ENCODE measurements at regions not wholly inside any gene's neighbourhood (a gene's known extent, or its start where the extent isn't known, plus 50 kb on each side); places are given as distances from the start of the nearest gene placed in this dataset.
"Not testable (repeated sequence)": the region's sequence is repeated elsewhere in the genome, so short reads cannot be mapped to it uniquely, and the experiment has no call there.

GRCh38 chr15:21174761-21175160 is 265.5 kb downstream of the POTEB3 start:
- H3K4me3 ChIP-seq (ENCODE audit: low read length in 2 of 2); H3K4me1 ChIP-seq (ENCODE audit: control insufficient read depth in 1 of 2, insufficient read depth in 2 of 2, low read length in 2 of 2); H3K27me3 ChIP-seq (ENCODE audit: control insufficient read depth in 1 of 2, insufficient read depth in 2 of 2, low read length in 1 of 2); ATAC-seq (ENCODE audit: low FRiP score); H3K36me3 ChIP-seq (ENCODE audit: control insufficient read depth in 1 of 2, insufficient read depth in 2 of 2, low read length in 1 of 2); intact Hi-C loops (cut with DNase I); H3K27ac ChIP-seq (ENCODE audit: low read depth in 1 of 2, low read length in 2 of 2); H3K9me3 ChIP-seq (ENCODE audit: control insufficient read depth, low read length): not testable (repeated sequence)
- 54 to 58% methylated on average over 21 to 35 of the region's 36 CpGs for WGBS, 2 donors
- DNase-seq, result peak; percentile 3 to 42

GRCh38 chr15:21151203-21151966 is 285.3 kb upstream of the POTEB2 start:
- H3K4me1 ChIP-seq (ENCODE audit: control insufficient read depth in 1 of 2, insufficient read depth in 2 of 2, low read length in 2 of 2); intact Hi-C loops (cut with DNase I); H3K4me3 ChIP-seq (ENCODE audit: low read length in 2 of 2); H3K9me3 ChIP-seq (ENCODE audit: control insufficient read depth, low read length); H3K36me3 ChIP-seq (ENCODE audit: control insufficient read depth in 1 of 2, insufficient read depth in 2 of 2, low read length in 1 of 2); H3K27ac ChIP-seq (ENCODE audit: low read depth in 1 of 2, low read length in 2 of 2); ATAC-seq (ENCODE audit: low FRiP score); H3K27me3 ChIP-seq (ENCODE audit: control insufficient read depth in 1 of 2, insufficient read depth in 2 of 2, low read length in 1 of 2): not testable (repeated sequence)
- peak; percentile 7 to 19 for DNase-seq
- WGBS, 2 donors, result 92 to 95% methylated on average over 8 to 10 of the region's 24 CpGs

GRCh38 chr15:21148136-21148535 is 282.0 kb upstream of the POTEB2 start:
- ATAC-seq (ENCODE audit: low FRiP score); H3K27me3 ChIP-seq (ENCODE audit: control insufficient read depth in 1 of 2, insufficient read depth in 2 of 2, low read length in 1 of 2); H3K36me3 ChIP-seq (ENCODE audit: control insufficient read depth in 1 of 2, insufficient read depth in 2 of 2, low read length in 1 of 2); H3K4me1 ChIP-seq (ENCODE audit: control insufficient read depth in 1 of 2, insufficient read depth in 2 of 2, low read length in 2 of 2); H3K4me3 ChIP-seq (ENCODE audit: low read length in 2 of 2); intact Hi-C loops (cut with DNase I); H3K9me3 ChIP-seq (ENCODE audit: control insufficient read depth, low read length); H3K27ac ChIP-seq (ENCODE audit: low read depth in 1 of 2, low read length in 2 of 2): not testable (repeated sequence)
- WGBS, 2 donors, result 80 to 82% methylated on average over 4 of the region's 5 CpGs
- peak in 1 of 2 donors; percentile 15 for DNase-seq

GRCh38 chr15:21133893-21134292 is 267.8 kb upstream of the POTEB2 start:
- DNase-seq, result peak in 1 of 2 donors; percentile 17
- H3K4me1 ChIP-seq (ENCODE audit: control insufficient read depth in 1 of 2, insufficient read depth in 2 of 2, low read length in 2 of 2); intact Hi-C loops (cut with DNase I); ATAC-seq (ENCODE audit: low FRiP score); H3K36me3 ChIP-seq (ENCODE audit: control insufficient read depth in 1 of 2, insufficient read depth in 2 of 2, low read length in 1 of 2); H3K27ac ChIP-seq (ENCODE audit: low read depth in 1 of 2, low read length in 2 of 2); H3K4me3 ChIP-seq (ENCODE audit: low read length in 2 of 2); H3K27me3 ChIP-seq (ENCODE audit: control insufficient read depth in 1 of 2, insufficient read depth in 2 of 2, low read length in 1 of 2); H3K9me3 ChIP-seq (ENCODE audit: control insufficient read depth, low read length): not testable (repeated sequence)
- no CpG with 5 or more reads among the region's 7 CpGs for WGBS, 2 donors

- H3K4me1 ChIP-seq (ENCODE audit: control insufficient read depth in 1 of 2, insufficient read depth in 2 of 2, low read length in 2 of 2); H3K4me3 ChIP-seq (ENCODE audit: low read length in 2 of 2); intact Hi-C loops (cut with DNase I); ATAC-seq (ENCODE audit: low FRiP score); H3K27me3 ChIP-seq (ENCODE audit: control insufficient read depth in 1 of 2, insufficient read depth in 2 of 2, low read length in 1 of 2); H3K27ac ChIP-seq (ENCODE audit: low read depth in 1 of 2, low read length in 2 of 2); H3K36me3 ChIP-seq (ENCODE audit: control insufficient read depth in 1 of 2, insufficient read depth in 2 of 2, low read length in 1 of 2); H3K9me3 ChIP-seq (ENCODE audit: control insufficient read depth, low read length): not testable (repeated sequence)
- DNase-seq, result peak; percentile 48 to 76
- WGBS, 2 donors, result 0% methylated on average over 1 of the region's 4 CpGs
These were observed 246.3 kb upstream of the POTEB2 start for GRCh38 chr15:21112271-21113053.

GRCh38 chr15:21111861-21112260 is 245.7 kb upstream of the POTEB2 start:
- H3K36me3 ChIP-seq (ENCODE audit: control insufficient read depth in 1 of 2, insufficient read depth in 2 of 2, low read length in 1 of 2); H3K9me3 ChIP-seq (ENCODE audit: control insufficient read depth, low read length); H3K27ac ChIP-seq (ENCODE audit: low read depth in 1 of 2, low read length in 2 of 2); H3K4me3 ChIP-seq (ENCODE audit: low read length in 2 of 2); H3K27me3 ChIP-seq (ENCODE audit: control insufficient read depth in 1 of 2, insufficient read depth in 2 of 2, low read length in 1 of 2); intact Hi-C loops (cut with DNase I); H3K4me1 ChIP-seq (ENCODE audit: control insufficient read depth in 1 of 2, insufficient read depth in 2 of 2, low read length in 2 of 2); ATAC-seq (ENCODE audit: low FRiP score): not testable (repeated sequence)
- 64% methylated on average over 1 of the region's 2 CpGs for WGBS, 2 donors
- peak; percentile 76 to 84 for DNase-seq

- DNase-seq, result peak; percentile 36 to 56
- H3K9me3 ChIP-seq (ENCODE audit: control insufficient read depth, low read length); H3K27ac ChIP-seq (ENCODE audit: low read depth in 1 of 2, low read length in 2 of 2); ATAC-seq (ENCODE audit: low FRiP score); H3K27me3 ChIP-seq (ENCODE audit: control insufficient read depth in 1 of 2, insufficient read depth in 2 of 2, low read length in 1 of 2); intact Hi-C loops (cut with DNase I); H3K36me3 ChIP-seq (ENCODE audit: control insufficient read depth in 1 of 2, insufficient read depth in 2 of 2, low read length in 1 of 2); H3K4me3 ChIP-seq (ENCODE audit: low read length in 2 of 2); H3K4me1 ChIP-seq (ENCODE audit: control insufficient read depth in 1 of 2, insufficient read depth in 2 of 2, low read length in 2 of 2): not testable (repeated sequence)
- WGBS, 2 donors, result no CpG with 5 or more reads among the region's 4 CpGs
These were observed 245.1 kb upstream of the POTEB2 start for GRCh38 chr15:21111172-21111571.

- DNase-seq (peak; percentile 86 to 91), ATAC-seq (ENCODE audit: low FRiP score) (peak; percentile 62)
- 58 to 65% methylated on average over 4 of the region's 5 CpGs for WGBS, 2 donors
- intact Hi-C loops (cut with DNase I); H3K9me3 ChIP-seq (ENCODE audit: control insufficient read depth, low read length); H3K27me3 ChIP-seq (ENCODE audit: control insufficient read depth in 1 of 2, insufficient read depth in 2 of 2, low read length in 1 of 2); H3K36me3 ChIP-seq (ENCODE audit: control insufficient read depth in 1 of 2, insufficient read depth in 2 of 2, low read length in 1 of 2); H3K27ac ChIP-seq (ENCODE audit: low read depth in 1 of 2, low read length in 2 of 2); H3K4me1 ChIP-seq (ENCODE audit: control insufficient read depth in 1 of 2, insufficient read depth in 2 of 2, low read length in 2 of 2); H3K4me3 ChIP-seq (ENCODE audit: low read length in 2 of 2): not testable (repeated sequence)
These were observed 244.2 kb upstream of the POTEB2 start for GRCh38 chr15:21110187-21110804.

Data from aorta (tissue), 5 donors.